ENCODE measurements at regions not wholly inside any gene's neighbourhood (a gene's known extent, or its start where the extent isn't known, plus 50 kb on each side); places are given as distances from the start of the nearest gene placed in this dataset.

- no peak for DNase-seq (ENCODE audit: low read depth)
- TF ChIP-seq CTCF (conservative IDR thresholded peaks at IDR 0.05; ENCODE audit: low read depth, low read length), result no peak
- H3K4me3 ChIP-seq (ENCODE audit: low read depth, low read length), result no peak overlapping the region
These were observed 241.9 kb upstream of the TLE4 start for GRCh38 chr9:79329861-79330260.

- no peak overlapping the region for H3K4me3 ChIP-seq (ENCODE audit: low read depth, low read length)
- DNase-seq (ENCODE audit: low read depth), result no peak
- no peak for TF ChIP-seq CTCF (conservative IDR thresholded peaks at IDR 0.05; ENCODE audit: low read depth, low read length)
These were observed 237.8 kb upstream of the TLE4 start for GRCh38 chr9:79334001-79334400.

GRCh38 chr9:79334711-79335110, 237.1 kb upstream of the TLE4 start:
- no peak for TF ChIP-seq CTCF (conservative IDR thresholded peaks at IDR 0.05; ENCODE audit: low read depth, low read length)
- H3K4me3 ChIP-seq (ENCODE audit: low read depth, low read length), result no peak overlapping the region
- no peak for DNase-seq (ENCODE audit: low read depth)

GRCh38 chr9:79335987-79336386, 235.8 kb upstream of the TLE4 start:
- no peak for DNase-seq (ENCODE audit: low read depth)
- TF ChIP-seq CTCF (conservative IDR thresholded peaks at IDR 0.05; ENCODE audit: low read depth, low read length), result no peak
- no peak overlapping the region for H3K4me3 ChIP-seq (ENCODE audit: low read depth, low read length)

GRCh38 chr9:79341561-79341960, 230.2 kb upstream of the TLE4 start:
- no peak overlapping the region for H3K4me3 ChIP-seq (ENCODE audit: low read depth, low read length)
- no peak for DNase-seq (ENCODE audit: low read depth)
- no peak for TF ChIP-seq CTCF (conservative IDR thresholded peaks at IDR 0.05; ENCODE audit: low read depth, low read length)

GRCh38 chr9:79346350-79347020, 225.3 kb upstream of the TLE4 start:
- DNase-seq (ENCODE audit: low read depth), result no peak
- no peak for TF ChIP-seq CTCF (conservative IDR thresholded peaks at IDR 0.05; ENCODE audit: low read depth, low read length)
- H3K4me3 ChIP-seq (ENCODE audit: low read depth, low read length), result no peak overlapping the region

GRCh38 chr9:79352322-79352721, 219.4 kb upstream of the TLE4 start:
- H3K4me3 ChIP-seq (ENCODE audit: low read depth, low read length), result no peak overlapping the region
- DNase-seq (ENCODE audit: low read depth), result no peak
- no peak for TF ChIP-seq CTCF (conservative IDR thresholded peaks at IDR 0.05; ENCODE audit: low read depth, low read length)
